ENCODE measurements at regions not wholly inside any gene's neighbourhood (a gene's known extent, or its start where the extent isn't known, plus 50 kb on each side); places are given as distances from the start of the nearest gene placed in this dataset.
"Not testable (repeated sequence)": the region's sequence is repeated elsewhere in the genome, so short reads cannot be mapped to it uniquely, and the experiment has no call there.

DNA sequence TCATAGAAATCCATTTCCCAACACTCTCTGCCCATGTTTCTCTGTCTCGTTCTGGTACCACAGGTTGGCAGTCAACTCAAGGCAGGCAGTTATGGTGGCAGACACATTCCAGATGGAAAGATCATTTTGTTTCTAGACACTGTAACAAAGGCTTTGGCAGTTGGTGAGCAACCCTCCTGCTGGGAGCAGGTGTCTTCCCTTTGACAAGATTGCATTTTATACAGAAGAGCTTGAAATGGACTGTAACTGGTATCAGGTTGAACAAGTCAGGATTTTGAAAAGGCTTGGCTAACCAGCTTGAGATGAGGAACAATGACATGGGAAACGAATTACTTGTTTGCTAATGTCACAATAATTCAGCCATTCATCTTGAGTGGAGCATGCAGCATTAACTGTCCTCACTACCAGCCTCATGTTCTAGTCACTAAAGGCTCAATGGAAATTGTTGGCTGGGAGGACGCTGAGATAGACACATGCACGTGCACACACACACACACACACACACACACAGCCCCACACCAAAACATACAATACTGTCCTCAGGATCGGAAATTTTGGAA lies 170.0 kb downstream of the SEMA6D start:
- no peak for DNase-seq (ENCODE audit: low spot score)

DNA sequence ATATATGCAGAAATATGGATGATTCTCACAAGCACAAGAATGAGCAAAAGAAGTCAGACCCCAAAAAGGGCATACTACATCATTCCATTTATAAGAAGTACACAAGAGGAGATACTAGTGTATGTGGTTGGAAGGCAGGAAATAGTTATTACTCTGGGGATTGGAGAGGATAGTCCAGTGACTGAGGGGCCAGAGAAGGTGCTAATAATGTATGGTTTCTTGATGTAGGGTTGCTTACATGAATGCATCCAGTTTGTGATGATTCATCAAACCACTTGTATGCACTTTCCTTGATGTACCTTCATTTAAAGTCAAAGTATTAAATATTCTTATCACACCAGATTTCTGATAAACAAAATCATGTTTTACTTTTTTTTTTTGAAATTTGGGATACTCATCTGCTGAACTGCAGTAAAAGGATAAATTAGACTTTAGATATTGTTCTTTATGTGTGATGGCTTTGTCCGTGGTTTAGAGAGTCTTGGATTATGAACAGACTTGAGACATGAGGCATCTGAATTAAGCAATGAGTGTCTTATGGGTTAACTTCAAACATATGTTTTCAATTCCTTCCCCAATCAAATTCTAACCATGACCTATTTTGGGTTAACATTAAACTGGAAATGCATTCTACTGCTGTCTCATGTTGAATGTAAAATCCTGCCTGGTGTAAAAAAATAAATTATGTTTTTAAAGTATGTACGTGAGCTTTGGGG lies 171.2 kb downstream of the SEMA6D start:
- DNase-seq (ENCODE audit: low spot score): peak; percentile 8

- DNase-seq (ENCODE audit: low spot score): no peak
Observed at GRCh38 chr15:47890397-47891150, 173.3 kb downstream of the SEMA6D start.

DNA sequence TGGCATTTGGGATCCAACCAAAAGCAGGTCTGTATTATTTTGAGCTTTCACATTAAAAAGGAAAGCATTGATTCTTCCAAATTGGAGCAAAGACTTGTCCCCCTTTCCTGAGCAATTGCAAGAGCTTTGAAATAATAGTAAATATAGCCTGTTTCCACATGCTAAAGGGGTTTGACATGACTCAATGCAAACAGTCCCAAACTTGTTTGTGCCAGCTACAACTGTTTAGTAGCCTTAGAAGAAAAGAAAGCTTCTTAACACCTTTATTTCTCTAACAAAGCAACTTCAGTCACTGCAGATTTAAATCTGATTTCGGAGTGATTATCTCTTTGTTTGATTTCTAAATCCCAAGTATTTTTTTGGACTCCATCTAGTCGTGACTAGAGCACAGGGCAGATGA lies 180.2 kb downstream of the SEMA6D start:
- DNase-seq (ENCODE audit: low spot score): no peak

- no peak for DNase-seq (ENCODE audit: low spot score)
Observed at GRCh38 chr15:47900751-47901150, 183.4 kb downstream of the SEMA6D start.

DNA sequence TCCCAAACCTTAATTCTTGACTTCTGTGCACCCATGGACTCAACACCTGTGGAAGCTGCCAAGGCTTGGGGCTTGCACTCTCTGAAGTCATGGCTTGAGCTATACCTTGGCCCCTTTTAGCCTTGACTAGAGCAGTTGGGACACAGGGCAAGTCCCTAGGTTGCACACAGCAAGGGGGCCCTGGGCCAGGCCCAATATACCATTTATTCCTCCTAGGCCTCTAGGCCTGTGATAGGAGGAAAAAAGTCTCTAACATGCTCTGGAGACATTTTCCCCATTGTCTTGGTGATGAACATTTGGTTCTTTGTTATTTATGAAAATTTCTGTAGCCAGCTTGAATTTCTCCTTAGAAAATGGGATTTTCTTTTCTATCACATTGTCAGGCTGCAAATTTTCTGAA lies 186.1 kb downstream of the SEMA6D start:
- DNase-seq (ENCODE audit: low spot score): no peak

DNA sequence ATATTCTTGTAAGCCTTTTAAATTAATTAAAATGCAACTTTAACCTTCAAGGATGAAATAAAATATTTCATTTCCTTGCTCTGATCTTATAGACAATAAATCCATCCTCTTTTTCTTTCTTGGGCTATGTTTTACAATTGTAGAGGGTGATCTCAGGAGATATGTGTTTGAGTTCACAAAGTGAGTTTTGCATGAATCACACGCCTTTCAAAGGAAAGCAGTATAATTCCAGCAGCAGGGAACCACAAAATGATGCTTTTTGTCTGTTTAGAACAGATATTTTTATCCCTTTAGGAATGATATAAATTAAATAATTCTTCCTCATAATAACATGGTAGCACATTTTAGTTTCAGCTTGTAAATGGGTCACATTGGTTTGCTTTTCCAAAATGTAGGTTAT lies 191.2 kb downstream of the SEMA6D start:
- DNase-seq (ENCODE audit: low spot score): no peak

DNA sequence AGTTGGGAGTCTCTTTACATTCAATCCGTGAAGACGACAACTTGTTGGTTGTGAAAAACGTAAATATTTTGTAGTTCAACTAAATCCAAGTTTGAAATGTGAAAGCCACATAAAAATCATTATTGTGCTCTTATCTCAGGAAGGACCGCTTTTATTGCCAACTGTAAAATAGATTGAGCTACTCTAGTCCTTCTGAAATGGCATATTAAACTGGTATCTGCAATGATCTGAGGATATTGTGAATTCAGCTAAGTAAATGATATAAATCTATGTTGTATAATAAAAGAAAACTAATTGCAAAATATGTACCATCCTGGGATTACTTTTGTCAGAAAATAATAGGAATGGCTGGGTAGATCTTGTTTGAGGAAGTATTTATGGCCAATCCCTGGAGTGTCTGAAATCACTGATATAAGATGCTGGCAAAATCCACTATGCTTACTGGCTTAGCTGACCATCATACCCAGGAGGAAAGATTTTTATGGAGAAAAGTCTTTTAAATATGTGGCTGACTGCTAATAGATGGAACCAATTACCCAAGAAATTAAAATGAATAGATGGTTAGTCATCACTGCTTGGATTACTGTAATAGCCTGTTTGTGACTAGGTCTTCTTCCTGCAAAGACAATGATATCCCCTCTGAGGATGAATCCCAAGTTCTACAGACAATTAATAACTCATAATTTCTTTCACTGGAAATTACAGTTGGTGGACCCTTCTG lies 191.8 kb downstream of the SEMA6D start:
- peak; percentile 55 for DNase-seq (ENCODE audit: low spot score)

DNA sequence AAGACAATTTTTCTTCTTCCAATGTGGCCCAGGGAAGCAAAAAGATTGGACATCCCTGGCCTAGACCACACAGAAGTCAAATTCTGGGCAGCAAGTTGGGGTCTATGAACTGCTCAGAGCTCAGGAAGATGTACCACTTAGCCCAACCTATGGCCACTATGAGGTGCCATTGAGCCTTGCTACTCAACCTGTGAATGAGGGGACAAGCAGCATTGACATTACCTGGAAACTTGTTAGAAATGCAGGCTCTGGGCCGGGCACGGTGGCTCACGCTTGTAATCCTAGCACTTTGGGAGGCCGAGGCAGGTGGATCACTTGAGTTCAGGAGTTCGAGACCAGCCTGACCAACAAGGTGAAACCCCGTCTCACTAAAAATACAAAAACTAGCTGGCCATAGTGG lies 195.6 kb downstream of the SEMA6D start:
- not testable (repeated sequence) for DNase-seq (ENCODE audit: low spot score)

DNA sequence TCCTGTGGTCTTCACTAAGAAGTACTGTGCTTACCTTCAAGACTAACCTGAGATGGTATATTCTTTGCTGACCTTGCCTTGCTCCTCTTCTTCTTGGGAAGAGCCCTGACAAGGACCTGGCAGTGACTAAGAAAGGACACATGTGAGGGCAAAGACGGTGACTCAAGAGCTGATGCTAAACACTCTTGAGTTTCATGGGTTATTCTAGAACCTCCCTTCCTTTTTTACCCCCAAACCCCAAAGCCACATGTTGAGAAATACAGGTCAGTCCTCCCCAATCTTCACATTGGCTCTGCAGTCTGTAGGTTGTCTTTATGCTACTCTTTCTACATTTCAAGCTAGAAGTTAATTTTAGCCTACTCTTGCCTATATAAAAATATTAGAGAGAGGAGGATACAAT lies 200.6 kb downstream of the SEMA6D start:
- DNase-seq (ENCODE audit: low spot score): no peak

GRCh38 chr15:47918877-47919276 lies 201.6 kb downstream of the SEMA6D start:
- DNase-seq (ENCODE audit: low spot score): no peak

GRCh38 chr15:47924381-47924780 lies 196.4 kb upstream of the SLC24A5 start:
- DNase-seq (ENCODE audit: low spot score): no peak

DNA sequence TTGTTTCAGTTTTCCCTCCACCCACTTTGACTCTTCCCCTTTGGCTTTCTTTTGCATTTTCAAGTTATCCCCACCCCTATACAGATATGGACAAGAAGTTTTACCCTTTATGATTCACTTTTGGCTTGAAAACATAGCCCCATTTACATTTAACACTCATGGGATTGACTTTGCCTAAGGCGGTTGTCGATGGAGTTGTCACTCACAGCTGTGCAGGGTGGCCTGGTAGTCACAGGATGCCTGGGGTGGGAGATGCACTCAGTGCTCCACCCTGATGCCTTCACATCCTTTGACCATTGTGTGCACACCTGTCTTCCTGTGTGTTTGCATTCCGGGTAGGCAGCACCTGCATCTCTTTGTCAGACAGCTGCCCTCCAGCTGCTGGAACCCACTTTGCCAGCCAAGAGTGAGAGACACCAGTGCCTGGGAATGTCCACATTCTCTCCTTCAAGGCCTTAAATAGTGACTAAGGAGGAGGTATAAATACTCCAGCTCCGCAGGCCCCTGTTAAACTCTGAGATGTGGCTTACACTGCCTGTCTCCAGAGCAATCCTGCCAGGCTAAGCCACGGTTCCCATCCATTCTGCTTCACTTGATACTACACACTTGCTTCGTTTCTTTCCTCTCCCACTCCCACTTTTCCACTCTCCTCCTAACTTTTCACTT lies 191.5 kb upstream of the SLC24A5 start:
- DNase-seq (ENCODE audit: low spot score): no peak

GRCh38 chr15:47932261-47932660 lies 188.5 kb upstream of the SLC24A5 start:
- DNase-seq (ENCODE audit: low spot score): no peak

DNA sequence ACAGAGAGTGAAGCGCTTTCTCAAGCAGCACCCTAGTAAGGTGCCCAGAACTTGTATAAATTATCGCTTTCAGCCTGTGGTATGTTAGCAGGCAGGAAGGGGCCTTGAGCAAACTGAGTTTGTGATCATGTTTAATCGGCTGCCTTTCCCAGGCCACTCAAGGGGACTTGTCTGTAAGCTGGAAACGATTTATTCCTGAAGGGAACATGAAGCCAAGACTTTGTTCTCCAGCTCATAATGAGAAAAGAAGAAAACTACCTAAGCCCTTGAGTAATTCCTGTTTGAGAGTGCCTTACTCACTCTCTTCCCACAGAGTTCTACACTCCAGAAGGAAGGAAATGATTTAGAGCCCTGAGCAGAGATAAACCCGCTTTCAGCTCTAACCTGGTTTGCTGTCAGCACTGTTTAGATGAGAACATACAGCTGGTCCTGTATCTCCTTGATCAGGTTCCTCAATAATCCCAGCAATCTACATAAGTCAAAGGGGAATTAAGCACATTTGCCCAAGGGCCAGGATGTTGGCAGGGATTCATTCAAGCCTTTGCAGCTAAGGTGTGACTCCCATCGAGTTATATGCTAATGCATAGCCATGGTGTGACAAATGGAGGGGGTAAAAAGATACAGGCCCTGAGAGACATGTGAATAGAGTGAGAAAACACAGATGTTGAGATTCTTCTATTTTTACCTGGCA lies 187.7 kb upstream of the SLC24A5 start:
- no peak for DNase-seq (ENCODE audit: low spot score)

- DNase-seq (ENCODE audit: low spot score): no peak
Observed at GRCh38 chr15:47933865-47934264, 186.9 kb upstream of the SLC24A5 start.

DNA sequence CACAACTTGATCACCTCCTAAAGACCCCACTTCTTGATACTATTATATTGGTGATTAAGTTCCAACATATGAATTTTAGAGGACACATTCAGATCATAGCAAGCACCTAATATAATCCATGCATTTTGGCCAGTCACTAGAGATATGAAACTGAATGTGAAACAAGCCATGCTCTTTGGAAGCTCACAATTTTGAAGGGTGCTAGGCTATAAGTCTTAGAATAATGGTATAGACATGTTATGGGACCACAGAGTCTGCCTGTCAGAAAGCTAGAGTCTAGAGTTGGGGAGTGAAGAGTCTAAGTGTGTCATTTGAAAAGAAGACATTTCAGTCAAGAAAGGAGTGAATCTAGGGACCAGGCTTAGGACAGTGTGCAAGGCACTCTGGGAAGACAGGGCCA lies 186.4 kb upstream of the SLC24A5 start:
- no peak for DNase-seq (ENCODE audit: low spot score)

DNA sequence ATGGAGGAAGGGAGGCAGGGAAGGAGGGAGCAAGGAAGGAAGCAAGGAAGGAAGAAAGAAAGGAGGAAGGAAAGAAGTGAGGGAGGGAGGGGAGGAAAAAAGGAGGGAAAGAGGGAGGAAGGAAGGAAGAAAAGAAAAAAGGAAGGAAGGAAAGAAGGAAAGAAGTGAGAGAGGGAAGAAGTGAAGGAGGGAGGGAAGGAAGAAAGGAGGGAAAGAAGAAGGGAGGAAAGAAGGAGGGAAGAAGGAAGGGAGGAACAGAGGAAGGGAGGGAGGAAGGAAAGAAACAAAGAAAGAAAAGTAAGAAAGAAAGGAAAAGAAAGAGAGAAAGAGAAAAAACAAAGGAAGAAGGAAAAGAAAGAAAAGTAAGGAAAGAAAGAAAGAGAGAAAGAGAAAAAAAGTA lies 183.0 kb upstream of the SLC24A5 start:
- DNase-seq (ENCODE audit: low spot score): no peak

DNA sequence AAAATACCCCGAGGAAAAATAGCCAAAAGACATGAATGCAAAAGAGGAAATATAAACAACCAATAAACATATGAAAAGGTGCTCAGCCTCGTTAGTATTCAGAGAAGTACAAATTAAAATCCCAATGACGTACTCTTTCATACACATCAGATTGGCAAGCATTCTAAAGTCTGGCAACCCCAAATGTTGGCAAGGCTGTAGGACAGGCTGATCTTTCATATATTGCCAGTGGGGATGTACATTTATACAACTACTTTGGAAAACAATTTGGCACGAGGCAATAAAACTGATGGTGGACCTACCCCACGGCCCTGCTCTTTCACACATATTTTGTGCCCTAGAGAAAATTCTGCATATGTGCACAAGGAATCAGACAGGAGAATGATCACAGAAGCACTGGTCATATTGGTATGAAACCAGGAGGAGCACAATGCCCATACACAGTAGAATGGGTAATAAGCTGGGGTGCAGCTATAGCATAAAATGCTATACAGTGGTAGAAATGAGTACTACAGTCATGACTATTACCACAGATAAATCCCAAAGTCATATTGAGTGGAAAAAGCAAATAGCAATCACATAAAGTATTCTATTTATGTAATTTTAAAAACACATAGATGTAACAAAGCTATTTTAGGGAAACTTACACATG lies 176.0 kb upstream of the SLC24A5 start:
- DNase-seq (ENCODE audit: low spot score): no peak

GRCh38 chr15:47945872-47946650 lies 174.7 kb upstream of the SLC24A5 start:
- no peak for DNase-seq (ENCODE audit: low spot score)

Data from AG08395 (cell line).